Spleen (tissue), 11 donors: ENCODE measurements at regions not wholly inside any gene's neighbourhood (a gene's known extent, or its start where the extent isn't known, plus 50 kb on each side); places are given as distances from the start of the nearest gene placed in this dataset.

Experiments used
- DNase-seq: peaks from one replicate; pipeline ENCODE4 v3.0.0-alpha.2; 2020
- H3K27ac ChIP-seq, 8 donors: fragments of 200-600 bp; sonication (generic) in 7 of 8; 1 replicate in 4 of 8; 2 replicates in 4 of 8; pipeline versions ENCODE4 v1.5.0 to v1.8.0; 2016 to 2021; ENCODE audit warnings: inconsistent platforms in 4 of 8, mild to moderate bottlenecking in 4 of 8, moderate library complexity in 1 of 8
- H3K27me3 ChIP-seq, 7 donors: fragments of 200-600 bp; sonication (generic) in 6 of 7; replicated peaks in 1 of 7; 1 replicate in 4 of 7; 2 replicates in 3 of 7; pipeline versions ENCODE4 v1.5.0 to v1.8.0; 2016 to 2021; ENCODE audit warnings: inconsistent platforms in 3 of 7, mild to moderate bottlenecking in 1 of 7
- H3K36me3 ChIP-seq, 6 donors: fragments of 200-600 bp; sonication (generic) in 5 of 6; 1 replicate in 4 of 6; 2 replicates in 2 of 6; pipeline versions ENCODE4 v1.5.0 to v1.8.0; 2016 to 2021; ENCODE audit warnings: inconsistent platforms in 2 of 6
- H3K4me1 ChIP-seq, 6 donors: fragments of 200-600 bp; sonication (generic) in 5 of 6; 1 replicate in 3 of 6; 2 replicates in 3 of 6; pipeline versions ENCODE4 v1.5.0 to v1.8.0; 2016 to 2021; ENCODE audit warnings: inconsistent platforms in 3 of 6
- H3K4me3 ChIP-seq, 8 donors: fragments of 200-600 bp; sonication (generic) in 7 of 8; 1 replicate in 4 of 8; 2 replicates in 4 of 8; pipeline versions ENCODE4 v1.5.0 to v1.8.0; 2016 to 2021; ENCODE audit warnings: inconsistent platforms in 4 of 8, mild to moderate bottlenecking in 4 of 8, moderate library complexity in 2 of 8
- H3K9me3 ChIP-seq, 8 donors: fragments of 200-600 bp; sonication (generic) in 7 of 8; 1 replicate in 4 of 8; 2 replicates in 4 of 8; pipeline versions ENCODE4 v1.5.0 to v1.8.0; 2016 to 2021; ENCODE audit warnings: inconsistent platforms in 4 of 8
- CTCF ChIP-seq, 11 experiments: fragments of 200-600 bp in 7 of 11; fragments of 450-650 bp in 4 of 11; sonication (generic) in 4 of 11; IDR thresholded peaks in 8 of 11; conservative IDR thresholded peaks in 3 of 11; 1 replicate in 7 of 11; 2 replicates in 4 of 11; pipeline versions ENCODE4 v1.4.0 to v1.8.0; 2016 to 2021; ENCODE audit warnings: antibody characterized with exemption in 11 of 11, inconsistent platforms in 4 of 11, mild to moderate bottlenecking in 1 of 11
- POLR2A ChIP-seq, 3 donors: fragments of 450-650 bp; IDR thresholded peaks; one replicate each; pipeline ENCODE4 v1.5.1; 2017; ENCODE audit warnings: antibody characterized with exemption in 3 of 3, mild to moderate bottlenecking in 1 of 3
- POLR2AphosphoS5 ChIP-seq, 3 donors: sonication (generic); formaldehyde crosslinking; IDR thresholded peaks; one replicate each; pipeline ENCODE4 v1.5.1; 2017; ENCODE audit warnings: antibody characterized with exemption in 3 of 3
- WGBS, 5 donors: extraction: QIAGEN DNeasy Blood & Tissue Kit in 3 of 5; methylation state at CpG; one replicate each; pipeline versions ENCODE4 v1.1.5 to v1.1.7; 2013 to 2018; 5-methylcytosine and 5-hydroxymethylcytosine counted together
- intact Hi-C: fragments of 100-400 bp; cut with DNase I; formaldehyde crosslinking; loops from one replicate; pipeline ENCODE4 v1.15.0; 2023; ENCODE audit warnings: low total_unique reads
- donor health status: healthy with polysubstance abuse.
- donor health status: DM: no; HTN: no; CAD: no; lungs with moderate emphysema.
- donor health status: DM: no; HTN: no; CAD: no.
- donor health status: Bipolar disorder and iron deficiency.
- donor health status: healthy.
- donor health status: DM: no; HTN: no; CAD: no.
- donor health status: DM: yes; HTN: yes; CAD: no.

DNA sequence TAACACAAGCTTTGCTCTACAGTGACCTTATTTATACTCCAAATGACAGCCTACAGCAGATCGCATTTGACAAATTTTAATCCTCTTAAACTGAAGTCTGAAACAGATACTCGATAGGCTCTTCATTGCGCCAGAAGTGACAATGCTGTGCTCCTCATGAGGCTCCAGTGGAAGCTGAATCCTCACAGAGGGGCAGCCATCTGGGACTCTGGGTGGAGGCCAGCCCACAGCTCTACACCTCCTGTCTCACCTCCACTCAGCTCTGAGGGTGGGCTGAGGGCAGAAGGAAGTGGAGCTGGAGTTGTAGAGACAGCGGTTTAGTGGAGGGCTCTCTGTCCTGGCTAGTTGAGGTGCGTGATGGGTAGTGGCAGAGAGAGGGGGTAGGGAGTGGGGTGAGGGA lies 283.3 kb upstream of the ANKRD55 start:
- H3K27me3 ChIP-seq: no peaks in the 10 kb centered on the region
- no peak for DNase-seq
- WGBS, 5 donors: 82 to 93% (median 88%) methylated on average over 5 of the region's 5 CpGs
- peaks cover 0 to 38% (median 29%) of the 10 kb centered on the region in 6 donors for H3K4me1 ChIP-seq
- no peak overlapping the region for H3K4me3 ChIP-seq
- intact Hi-C loops: no loop called here
- H3K36me3 ChIP-seq: no peaks in the 10 kb centered on the region
- H3K9me3 ChIP-seq: no peaks in the 10 kb centered on the region
- TF ChIP-seq CTCF (IDR thresholded peaks at IDR 0.05 in 8 of 11, conservative IDR thresholded peaks at IDR 0.05 in 3 of 11): no peak
- H3K27ac ChIP-seq: peak overlapping the region in 3 of 8 donors; percentile 33 to 68 (median 59)

- DNase-seq: no peak
- H3K27ac ChIP-seq: peak overlapping the region in 3 of 8 donors; percentile 33 to 68 (median 59)
- intact Hi-C loops: no loop called here
Observed at GRCh38 chr5:56516035-56516434, 282.9 kb upstream of the ANKRD55 start.

GRCh38 chr5:56515011-56515410 lies 281.9 kb upstream of the ANKRD55 start:
- Histone ChIP-seq H3K36me3 (no peaks in the 10 kb centered on the region), H3K4me1 (peaks cover 0 to 38% (median 29%) of the 10 kb centered on the region in 6 donors), H3K4me3 (no peak overlapping the region), H3K9me3 (no peaks in the 10 kb centered on the region), H3K27me3 (no peaks in the 10 kb centered on the region), H3K27ac (no peak overlapping the region)
- 65 to 80% (median 76%) methylated on average over 5 to 8 of the region's 8 CpGs for WGBS, 5 donors
- intact Hi-C loops: no loop called here
- no peak for DNase-seq
- no peak for TF ChIP-seq POLR2A (IDR thresholded peaks at IDR 0.05)
- TF ChIP-seq CTCF (IDR thresholded peaks at IDR 0.05 in 8 of 11, conservative IDR thresholded peaks at IDR 0.05 in 3 of 11): no peak
- TF ChIP-seq POLR2AphosphoS5 (IDR thresholded peaks at IDR 0.05): no peak

More at GRCh38 chr5:56516035-56516434, 282.9 kb upstream of the ANKRD55 start:
- no peaks in the 10 kb centered on the region for H3K36me3 ChIP-seq
- 80 to 86% (median 83%) methylated on average over 2 of the region's 2 CpGs for WGBS, 5 donors
- no peaks in the 10 kb centered on the region for H3K9me3 ChIP-seq
- no peak overlapping the region for H3K4me3 ChIP-seq
- H3K4me1 ChIP-seq: peaks cover 0 to 38% (median 29%) of the 10 kb centered on the region in 6 donors
- no peaks in the 10 kb centered on the region for H3K27me3 ChIP-seq
- no peak for TF ChIP-seq POLR2AphosphoS5 (IDR thresholded peaks at IDR 0.05)
- TF ChIP-seq CTCF (IDR thresholded peaks at IDR 0.05 in 8 of 11, conservative IDR thresholded peaks at IDR 0.05 in 3 of 11): no peak
- TF ChIP-seq POLR2A (IDR thresholded peaks at IDR 0.05): no peak

- Histone ChIP-seq H3K4me3 (no peak overlapping the region), H3K36me3 (no peaks in the 10 kb centered on the region), H3K27me3 (no peaks in the 10 kb centered on the region), H3K9me3 (no peaks in the 10 kb centered on the region), H3K27ac (no peak overlapping the region), H3K4me1 (peaks cover 0 to 38% (median 29%) of the 10 kb centered on the region in 6 donors)
- WGBS, 5 donors: 70 to 78% (median 75%) methylated on average over 4 of the region's 4 CpGs
- TF ChIP-seq POLR2AphosphoS5 (IDR thresholded peaks at IDR 0.05) (no peak), POLR2A (IDR thresholded peaks at IDR 0.05) (no peak), CTCF (IDR thresholded peaks at IDR 0.05 in 8 of 11, conservative IDR thresholded peaks at IDR 0.05 in 3 of 11) (no peak)
- intact Hi-C loops: no loop called here
- no peak for DNase-seq
Observed at GRCh38 chr5:56514245-56514644, 281.1 kb upstream of the ANKRD55 start.
